H1 (cell line): ENCODE measurements at regions not wholly inside any gene's neighbourhood (a gene's known extent, or its start where the extent isn't known, plus 50 kb on each side); places are given as distances from the start of the nearest gene placed in this dataset.

Experiments used
- CHD1 ChIP-seq: IDR thresholded peaks from 2 replicates; pipeline ENCODE4 v1.6.1; 2012; ENCODE audit warnings: low read depth, low read length, improper control_type of control experiment
- CTCF ChIP-seq, 3 experiments: IDR thresholded peaks; 1 replicate in 2 of 3; 2 replicates in 1 of 3; pipeline versions ENCODE4 v1.5.1 to v1.6.1; 2011; ENCODE audit warnings: low read length in 3 of 3, mild to moderate bottlenecking in 3 of 3, inconsistent platforms in 2 of 3, low read depth in 1 of 3, moderate library complexity in 1 of 3; ENCODE audit not compliant: insufficient read depth in 1 of 3; ENCODE audit errors: control extremely low read depth in 1 of 3
- JUND ChIP-seq: IDR thresholded peaks from 2 replicates; pipeline ENCODE4 v1.6.1; 2011; ENCODE audit warnings: mild to moderate bottlenecking, improper control_type of control experiment, low read length
- POLR2A ChIP-seq, 2 experiments: IDR thresholded peaks; 1 replicate in 1 of 2; 2 replicates in 1 of 2; pipeline ENCODE4 v1.6.1; 2011; ENCODE audit warnings: low read depth in 2 of 2, low read length in 2 of 2, mild to moderate bottlenecking in 2 of 2; ENCODE audit errors: control extremely low read depth in 1 of 2
- SP4 ChIP-seq: IDR thresholded peaks from 2 replicates; pipeline ENCODE4 v1.6.1; 2012; ENCODE audit warnings: low read length, inconsistent platforms

GRCh38 chr3:186469525-186469924 lies 74.7 kb downstream of the CRYGS start:
- TF ChIP-seq POLR2A (IDR thresholded peaks at IDR 0.05; ENCODE audit: control extremely low read depth in 1 of 2, low read depth in 2 of 2, low read length in 2 of 2), result no peak
- no peak for TF ChIP-seq CHD1
- TF ChIP-seq JUND, result no peak
- TF ChIP-seq SP4, result no peak
- TF ChIP-seq CTCF (IDR thresholded peaks at IDR 0.05; ENCODE audit: control extremely low read depth in 1 of 3, insufficient read depth in 1 of 3, low read depth in 1 of 3, low read length in 3 of 3), result no peak
